Activated naive CD8-positive, alpha-beta T cell treated with anti-CD3 and anti-CD28 coated beads, Interleukin-2, amount 10 ng/mL, durations not matched to agents 7 days and 5 days (primary cell): ENCODE measurements at regions not wholly inside any gene's neighbourhood (a gene's known extent, or its start where the extent isn't known, plus 50 kb on each side); places are given as distances from the start of the nearest gene placed in this dataset.

Experiments used
- ATAC-seq: fragments of 150-1000 bp; cut with Tn5 transposase; one replicate; pipeline ENCODE4 v1.10.0; 2021; ENCODE audit warnings: low read depth, moderate library complexity
- POLR2A ChIA-PET: fragments of 350-600 bp; sonication (Branson Sonifier 250); formaldehyde crosslinking; loops from one replicate; lab custom pipeline; 2021; ENCODE audit warnings: antibody characterized with exemption; lab: Charles Lee
- DNase-seq: peaks from one replicate; pipeline ENCODE4 v3.0.0; 2021
- H3K27ac Mint-ChIP-seq: one replicate; pipeline ENCODE4 v1.8.0; 2022; ENCODE audit warnings: mild to moderate bottlenecking, mixed read lengths
- H3K27me3 Mint-ChIP-seq: one replicate; pipeline ENCODE4 v1.8.0; 2022; ENCODE audit warnings: mild to moderate bottlenecking, moderate library complexity, mixed read lengths
- H3K36me3 Mint-ChIP-seq: one replicate; pipeline ENCODE4 v1.8.0; 2021; ENCODE audit warnings: mild to moderate bottlenecking, mixed read lengths
- H3K4me1 Mint-ChIP-seq: one replicate; pipeline ENCODE4 v1.8.0; 2021; ENCODE audit warnings: mixed read lengths
- H3K4me3 Mint-ChIP-seq: one replicate; pipeline ENCODE4 v1.8.0; 2022; ENCODE audit warnings: mild to moderate bottlenecking, moderate library complexity, mixed read lengths
- H3K9me3 Mint-ChIP-seq: one replicate; pipeline ENCODE4 v1.8.0; 2021; ENCODE audit warnings: mixed read lengths

GRCh38 chr3:78275420-78275852 lies 1235.5 kb downstream of the ROBO2 start:
- no peak overlapping the region for H3K4me3 Mint-ChIP-seq
- no peak for ATAC-seq
- no peaks in the 10 kb centered on the region for H3K4me1 Mint-ChIP-seq
- POLR2A ChIA-PET: no interaction called here
- no peak for DNase-seq
- H3K27me3 Mint-ChIP-seq: no peaks in the 10 kb centered on the region
- no peaks in the 10 kb centered on the region for H3K36me3 Mint-ChIP-seq
- no peaks in the 10 kb centered on the region for H3K9me3 Mint-ChIP-seq
- no peak overlapping the region for H3K27ac Mint-ChIP-seq

- no peaks in the 10 kb centered on the region for H3K9me3 Mint-ChIP-seq
- H3K27ac Mint-ChIP-seq: no peak overlapping the region
- ATAC-seq (no peak), DNase-seq (no peak)
- H3K27me3 Mint-ChIP-seq: no peaks in the 10 kb centered on the region
- POLR2A ChIA-PET: no interaction called here
- no peak overlapping the region for H3K4me3 Mint-ChIP-seq
- H3K36me3 Mint-ChIP-seq: no peaks in the 10 kb centered on the region
- H3K4me1 Mint-ChIP-seq: no peaks in the 10 kb centered on the region
Measured at GRCh38 chr3:78277220-78277619, 1237.3 kb downstream of the ROBO2 start.

- H3K4me3 Mint-ChIP-seq: no peak overlapping the region
- ATAC-seq (no peak), DNase-seq (no peak)
- H3K27ac Mint-ChIP-seq: no peak overlapping the region
- no peaks in the 10 kb centered on the region for H3K27me3 Mint-ChIP-seq
- POLR2A ChIA-PET: no interaction called here
- no peaks in the 10 kb centered on the region for H3K4me1 Mint-ChIP-seq
- no peaks in the 10 kb centered on the region for H3K9me3 Mint-ChIP-seq
- no peaks in the 10 kb centered on the region for H3K36me3 Mint-ChIP-seq
Measured at GRCh38 chr3:78277801-78278200, 1237.9 kb downstream of the ROBO2 start.

- Mint-ChIP-seq H3K27me3 (no peaks in the 10 kb centered on the region), H3K4me3 (no peak overlapping the region), H3K4me1 (no peaks in the 10 kb centered on the region), H3K36me3 (no peaks in the 10 kb centered on the region), H3K9me3 (no peaks in the 10 kb centered on the region), H3K27ac (no peak overlapping the region)
- POLR2A ChIA-PET: no interaction called here
- ATAC-seq: no peak
- DNase-seq: no peak
Measured at GRCh38 chr3:78279091-78279490, 1239.2 kb downstream of the ROBO2 start.

GRCh38 chr3:78281381-78281780 lies 1241.5 kb downstream of the ROBO2 start:
- Mint-ChIP-seq H3K4me3 (no peak overlapping the region), H3K9me3 (no peaks in the 10 kb centered on the region), H3K27ac (no peak overlapping the region), H3K27me3 (no peaks in the 10 kb centered on the region), H3K4me1 (no peaks in the 10 kb centered on the region), H3K36me3 (no peaks in the 10 kb centered on the region)
- POLR2A ChIA-PET: no interaction called here
- DNase-seq (no peak), ATAC-seq (no peak)

GRCh38 chr3:78283994-78284393 lies 1244.1 kb downstream of the ROBO2 start:
- Mint-ChIP-seq H3K27me3 (no peaks in the 10 kb centered on the region), H3K27ac (no peak overlapping the region), H3K36me3 (no peaks in the 10 kb centered on the region), H3K4me1 (no peaks in the 10 kb centered on the region), H3K4me3 (no peak overlapping the region), H3K9me3 (no peaks in the 10 kb centered on the region)
- POLR2A ChIA-PET: no interaction called here
- DNase-seq: no peak
- no peak for ATAC-seq

- no peak for ATAC-seq
- no peak overlapping the region for H3K27ac Mint-ChIP-seq
- H3K4me1 Mint-ChIP-seq: no peaks in the 10 kb centered on the region
- H3K36me3 Mint-ChIP-seq: no peaks in the 10 kb centered on the region
- no peak overlapping the region for H3K4me3 Mint-ChIP-seq
- DNase-seq: no peak
- H3K9me3 Mint-ChIP-seq: no peaks in the 10 kb centered on the region
- POLR2A ChIA-PET: no interaction called here
- H3K27me3 Mint-ChIP-seq: no peaks in the 10 kb centered on the region
Measured at GRCh38 chr3:78285032-78285728, 1245.3 kb downstream of the ROBO2 start.

- H3K4me3 Mint-ChIP-seq: no peak overlapping the region
- no peak for DNase-seq
- no peaks in the 10 kb centered on the region for H3K27me3 Mint-ChIP-seq
- ATAC-seq: no peak
- no peaks in the 10 kb centered on the region for H3K4me1 Mint-ChIP-seq
- H3K27ac Mint-ChIP-seq: no peak overlapping the region
- POLR2A ChIA-PET: no interaction called here
- no peaks in the 10 kb centered on the region for H3K9me3 Mint-ChIP-seq
- no peaks in the 10 kb centered on the region for H3K36me3 Mint-ChIP-seq
Measured at GRCh38 chr3:78287085-78287484, 1247.2 kb downstream of the ROBO2 start.

- Mint-ChIP-seq H3K4me3 (no peak overlapping the region), H3K36me3 (no peaks in the 10 kb centered on the region), H3K9me3 (no peaks in the 10 kb centered on the region), H3K27me3 (no peaks in the 10 kb centered on the region), H3K27ac (no peak overlapping the region), H3K4me1 (no peaks in the 10 kb centered on the region)
- DNase-seq (no peak), ATAC-seq (no peak)
- POLR2A ChIA-PET: no interaction called here
Measured at GRCh38 chr3:78293284-78293683, 1253.4 kb downstream of the ROBO2 start.

- no peaks in the 10 kb centered on the region for H3K4me1 Mint-ChIP-seq
- H3K9me3 Mint-ChIP-seq: no peaks in the 10 kb centered on the region
Measured at GRCh38 chr3:78304115-78304514, 1264.2 kb downstream of the ROBO2 start.

GRCh38 chr3:78312851-78313250 lies 1273.0 kb downstream of the ROBO2 start:
- H3K36me3 Mint-ChIP-seq: no peaks in the 10 kb centered on the region
- ATAC-seq (no peak), DNase-seq (no peak)
- POLR2A ChIA-PET: no interaction called here
- no peaks in the 10 kb centered on the region for H3K27me3 Mint-ChIP-seq
- no peaks in the 10 kb centered on the region for H3K4me1 Mint-ChIP-seq
- H3K9me3 Mint-ChIP-seq: peaks cover 2% of the 10 kb centered on the region
- H3K4me3 Mint-ChIP-seq: no peak overlapping the region
- H3K27ac Mint-ChIP-seq: no peak overlapping the region

More at GRCh38 chr3:78304115-78304514, 1264.2 kb downstream of the ROBO2 start:
- POLR2A ChIA-PET: no interaction called here
- Mint-ChIP-seq H3K27me3 (no peaks in the 10 kb centered on the region), H3K27ac (no peak overlapping the region), H3K36me3 (no peaks in the 10 kb centered on the region), H3K4me3 (no peak overlapping the region)
- DNase-seq: no peak
- ATAC-seq: no peak

GRCh38 chr3:78313332-78313731 lies 1273.4 kb downstream of the ROBO2 start:
- no peak for DNase-seq
- H3K27me3 Mint-ChIP-seq: no peaks in the 10 kb centered on the region
- ATAC-seq: no peak
- H3K4me1 Mint-ChIP-seq: no peaks in the 10 kb centered on the region
- H3K36me3 Mint-ChIP-seq: no peaks in the 10 kb centered on the region
- H3K9me3 Mint-ChIP-seq: peaks cover 2% of the 10 kb centered on the region
- POLR2A ChIA-PET: no interaction called here
- no peak overlapping the region for H3K4me3 Mint-ChIP-seq
- H3K27ac Mint-ChIP-seq: no peak overlapping the region

- ATAC-seq (no peak), DNase-seq (no peak)
- H3K9me3 Mint-ChIP-seq: peaks cover 2% of the 10 kb centered on the region
- no peaks in the 10 kb centered on the region for H3K27me3 Mint-ChIP-seq
- no peaks in the 10 kb centered on the region for H3K4me1 Mint-ChIP-seq
- POLR2A ChIA-PET: no interaction called here
- no peak overlapping the region for H3K27ac Mint-ChIP-seq
- no peak overlapping the region for H3K4me3 Mint-ChIP-seq
- H3K36me3 Mint-ChIP-seq: no peaks in the 10 kb centered on the region
Measured at GRCh38 chr3:78314327-78314726, 1274.4 kb downstream of the ROBO2 start.

GRCh38 chr3:78317774-78318173 lies 1277.9 kb downstream of the ROBO2 start:
- DNase-seq: no peak
- no peak for ATAC-seq
- H3K36me3 Mint-ChIP-seq: no peaks in the 10 kb centered on the region
- H3K27me3 Mint-ChIP-seq: no peaks in the 10 kb centered on the region
- no peak overlapping the region for H3K27ac Mint-ChIP-seq
- peaks cover 6% of the 10 kb centered on the region for H3K9me3 Mint-ChIP-seq
- no peak overlapping the region for H3K4me3 Mint-ChIP-seq
- no peaks in the 10 kb centered on the region for H3K4me1 Mint-ChIP-seq
- POLR2A ChIA-PET: no interaction called here
